Calu3 (cell line): ENCODE measurements at regions not wholly inside any gene's neighbourhood (a gene's known extent, or its start where the extent isn't known, plus 50 kb on each side); places are given as distances from the start of the nearest gene placed in this dataset.

Source experiments
- BruUV-seq: library from RNA; stranded (reverse); fragments of 400-500 nt; replicated peaks from 2 replicates; lab custom pipeline; 2021; lab: Mats Ljungman, UMichigan
- CTCF ChIA-PET: fragments of 300-600 bp; sonication (Branson Sonifier 250); formaldehyde crosslinking; loops from one replicate; lab custom pipeline; 2022; ENCODE audit warnings: antibody characterized with exemption; lab: Charles Lee
- DNase-seq: peaks from one replicate; pipeline ENCODE4 v3.0.0; 2022
- H3K27ac Mint-ChIP-seq: one replicate; pipeline ENCODE4 v1.8.0; 2022; ENCODE audit warnings: mixed read lengths; ENCODE audit not compliant: unreplicated experiment
- H3K27me3 Mint-ChIP-seq: one replicate; pipeline ENCODE4 v1.8.0; 2022; ENCODE audit warnings: mixed read lengths; ENCODE audit not compliant: unreplicated experiment
- H3K36me3 Mint-ChIP-seq: one replicate; pipeline ENCODE4 v1.8.0; 2022; ENCODE audit warnings: mild to moderate bottlenecking, moderate library complexity, mixed read lengths; ENCODE audit not compliant: insufficient read depth, unreplicated experiment
- H3K4me1 Mint-ChIP-seq: one replicate; pipeline ENCODE4 v1.8.0; 2022; ENCODE audit warnings: mild to moderate bottlenecking, low read depth, mixed read lengths; ENCODE audit not compliant: unreplicated experiment
- H3K4me3 Mint-ChIP-seq: one replicate; pipeline ENCODE4 v1.8.0; 2022; ENCODE audit warnings: mild to moderate bottlenecking, low read depth, moderate library complexity, mixed read lengths; ENCODE audit not compliant: unreplicated experiment
- H3K9me3 Mint-ChIP-seq: one replicate; pipeline ENCODE4 v1.8.0; 2022; ENCODE audit warnings: low read depth, mixed read lengths; ENCODE audit not compliant: unreplicated experiment
- CTCF ChIP-seq: fragments of 200-600 bp; IDR thresholded peaks from one replicate; pipeline ENCODE4 v1.8.0; 2022; ENCODE audit warnings: antibody characterized with exemption; ENCODE audit not compliant: unreplicated experiment
- intact Hi-C: fragments of 100-400 bp; cut with micrococcal nuclease; formaldehyde crosslinking; loops from one replicate; pipeline ENCODE4 v1.10.0; 2022; ENCODE audit not compliant: unreplicated experiment

- no TSS peak for BruUV-seq
- CTCF ChIA-PET = no interaction called here
- Mint-ChIP-seq H3K4me1 (no peaks in the 10 kb centered on the region), H3K27me3 (no peaks in the 10 kb centered on the region), H3K27ac (no peak overlapping the region), H3K4me3 (no peak overlapping the region), H3K9me3 (no peaks in the 10 kb centered on the region), H3K36me3 (no peaks in the 10 kb centered on the region)
- DNase-seq = no peak
- TF ChIP-seq CTCF = no peak
- intact Hi-C loops = no loop called here
Observed at GRCh38 chr13:87982400-87982799, 311.2 kb downstream of the SLITRK5 start.

- H3K36me3 Mint-ChIP-seq = no peaks in the 10 kb centered on the region
- no peak for DNase-seq
- BruUV-seq = no TSS peak
- TF ChIP-seq CTCF = no peak
- intact Hi-C loops = no loop called here
- no peak overlapping the region for H3K27ac Mint-ChIP-seq
- CTCF ChIA-PET = no interaction called here
- no peaks in the 10 kb centered on the region for H3K9me3 Mint-ChIP-seq
- no peaks in the 10 kb centered on the region for H3K4me1 Mint-ChIP-seq
- no peak overlapping the region for H3K4me3 Mint-ChIP-seq
- H3K27me3 Mint-ChIP-seq = no peaks in the 10 kb centered on the region
Observed at GRCh38 chr13:87986639-87987250, 315.6 kb downstream of the SLITRK5 start.

- no peak for TF ChIP-seq CTCF
- Mint-ChIP-seq H3K27ac (no peak overlapping the region), H3K27me3 (no peaks in the 10 kb centered on the region), H3K4me3 (no peak overlapping the region), H3K9me3 (peaks cover 2% of the 10 kb centered on the region), H3K36me3 (no peaks in the 10 kb centered on the region), H3K4me1 (no peaks in the 10 kb centered on the region)
- CTCF ChIA-PET = no interaction called here
- no TSS peak for BruUV-seq
- intact Hi-C loops = no loop called here
- DNase-seq = no peak
Observed at GRCh38 chr13:87998081-87998480, 326.9 kb downstream of the SLITRK5 start.

GRCh38 chr13:87999240-87999700 lies 328.1 kb downstream of the SLITRK5 start:
- no TSS peak for BruUV-seq
- intact Hi-C loops = no loop called here
- Mint-ChIP-seq H3K36me3 (no peaks in the 10 kb centered on the region), H3K4me3 (no peak overlapping the region), H3K27ac (no peak overlapping the region), H3K27me3 (no peaks in the 10 kb centered on the region), H3K4me1 (no peaks in the 10 kb centered on the region), H3K9me3 (peaks cover 4% of the 10 kb centered on the region)
- CTCF ChIA-PET = no interaction called here
- DNase-seq = no peak
- TF ChIP-seq CTCF = no peak
